Panc1 (cell line): ENCODE measurements at regions not wholly inside any gene's neighbourhood (a gene's known extent, or its start where the extent isn't known, plus 50 kb on each side); places are given as distances from the start of the nearest gene placed in this dataset.

Experiments used
- ATAC-seq: fragments of 200-7000 bp; cut with Tn5 transposase; 2 replicates; pipeline ENCODE4 v1.9.1; 2020; ENCODE audit warnings: mild to moderate bottlenecking, moderate library complexity
- BruUV-seq: library from RNA; stranded (reverse); fragments of 400-500 nt; replicated peaks from 2 replicates; lab custom pipeline; 2021; lab: Mats Ljungman, UMichigan
- CTCF ChIA-PET: fragments of 300-600 bp; sonication (Branson Sonifier 250); formaldehyde crosslinking; loops from one replicate; lab custom pipeline; 2022; ENCODE audit warnings: antibody characterized with exemption; lab: Charles Lee
- POLR2A ChIA-PET: fragments of 300-600 bp; sonication (Branson Sonifier 250); formaldehyde crosslinking; loops from one replicate; lab custom pipeline; 2022; ENCODE audit warnings: antibody characterized with exemption; lab: Charles Lee
- DNase-seq: peaks from one replicate; pipeline ENCODE4 v3.0.0-alpha.2; 2010; ENCODE audit warnings: low read depth, low spot score
- H3K27ac ChIP-seq: 2 replicates; pipeline ENCODE4 v1.5.1; 2011; ENCODE audit warnings: mild to moderate bottlenecking, low read length, inconsistent platforms
- H3K27me3 ChIP-seq: fragments of 200-500 bp; sonication (Bioruptor generic); 2 replicates; pipeline ENCODE4 v1.6.0; 2014; ENCODE audit warnings: low read length, inconsistent platforms; ENCODE audit not compliant: control insufficient read depth, insufficient read depth
- H3K36me3 ChIP-seq: fragments of 200-500 bp; sonication (Bioruptor generic); 2 replicates; pipeline ENCODE4 v1.5.1; 2014; ENCODE audit warnings: inconsistent platforms, mild to moderate bottlenecking, low read length, moderate library complexity; ENCODE audit not compliant: control insufficient read depth, insufficient read depth
- H3K4me1 ChIP-seq: 2 replicates; pipeline ENCODE4 v1.5.1; 2011; ENCODE audit warnings: inconsistent platforms, mild to moderate bottlenecking, low read length, moderate library complexity; ENCODE audit not compliant: control insufficient read depth, insufficient read depth
- H3K4me3 ChIP-seq, 2 experiments: 2 replicates each; pipeline ENCODE4 v1.5.1; 2011 to 2012; ENCODE audit warnings: low read depth in 2 of 2, low read length in 2 of 2, mild to moderate bottlenecking in 2 of 2, inconsistent platforms in 1 of 2, moderate library complexity in 1 of 2
- H3K9me3 ChIP-seq: fragments of 200-500 bp; sonication (Bioruptor generic); 2 replicates; pipeline ENCODE4 v1.5.1; 2014; ENCODE audit warnings: low read depth, mild to moderate bottlenecking, inconsistent platforms, low read length, moderate library complexity; ENCODE audit not compliant: control insufficient read depth, insufficient read depth
- POLR2AphosphoS5 ChIP-seq: IDR thresholded peaks from 2 replicates; pipeline ENCODE4 v1.6.1; 2012; ENCODE audit warnings: mild to moderate bottlenecking, low read depth, low read length, moderate library complexity
- SIN3A ChIP-seq: IDR thresholded peaks from 2 replicates; pipeline ENCODE4 v1.6.1; 2012; ENCODE audit warnings: low read depth, mild to moderate bottlenecking, low read length, moderate library complexity, borderline replicate concordance; ENCODE audit not compliant: insufficient read depth
- TCF7L2 ChIP-seq: IDR thresholded peaks from 2 replicates; pipeline ENCODE4 v1.6.1; 2011; ENCODE audit warnings: mild to moderate bottlenecking, low read depth, low read length, inconsistent platforms
- in situ Hi-C: cut with HindIII; loops from 2 replicates; pipeline ENCODE4 v1.10.0; 2016; ENCODE audit warnings: low sequenced_read_pairs, low pct_unique_long_range_greater_than_20kb
- intact Hi-C: fragments of 100-400 bp; cut with micrococcal nuclease; formaldehyde crosslinking; loops from one replicate; pipeline ENCODE4 v1.10.0; 2022; ENCODE audit not compliant: unreplicated experiment
- TF ChIP-seq, protein P1 (sequence below), 2 experiments: IDR thresholded peaks; 2 replicates each; pipeline ENCODE4 v1.6.1; 2011 to 2012; ENCODE audit warnings: low read depth in 2 of 2, control low read depth in 1 of 2, low read length in 1 of 2, mild to moderate bottlenecking in 1 of 2, moderate library complexity in 1 of 2; ENCODE audit not compliant: insufficient read depth in 1 of 2
- TF ChIP-seq, protein P2 (sequence below): fragments of 450-650 bp; IDR thresholded peaks from 2 replicates; pipeline ENCODE4 v1.5.1; 2017; ENCODE audit warnings: mild to moderate bottlenecking

DNA sequence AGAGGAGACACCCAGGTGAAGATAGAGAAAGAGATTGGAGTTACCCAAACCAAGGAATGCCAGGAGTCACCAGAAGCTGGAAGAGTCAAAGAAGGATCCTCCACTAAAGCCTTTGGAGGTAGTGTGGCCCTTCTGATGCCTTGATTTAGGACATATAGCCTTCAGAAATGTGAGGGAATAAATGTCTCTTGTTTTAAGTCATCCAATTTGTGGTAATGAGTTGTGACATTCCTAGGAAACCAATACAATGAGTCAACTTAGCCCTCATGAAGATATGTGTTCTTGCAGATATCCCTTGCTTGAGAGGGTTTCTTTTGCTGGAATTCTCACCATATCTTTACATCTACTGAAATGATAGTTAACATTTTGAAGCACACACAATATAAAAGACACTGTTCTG, 58.8 kb downstream of the CCER1 start:
- intact Hi-C loops = no loop called here
- CTCF ChIA-PET = no interaction called here
- DNase-seq (no peak), ATAC-seq (no peak)
- TF ChIP-seq, protein P1, sequence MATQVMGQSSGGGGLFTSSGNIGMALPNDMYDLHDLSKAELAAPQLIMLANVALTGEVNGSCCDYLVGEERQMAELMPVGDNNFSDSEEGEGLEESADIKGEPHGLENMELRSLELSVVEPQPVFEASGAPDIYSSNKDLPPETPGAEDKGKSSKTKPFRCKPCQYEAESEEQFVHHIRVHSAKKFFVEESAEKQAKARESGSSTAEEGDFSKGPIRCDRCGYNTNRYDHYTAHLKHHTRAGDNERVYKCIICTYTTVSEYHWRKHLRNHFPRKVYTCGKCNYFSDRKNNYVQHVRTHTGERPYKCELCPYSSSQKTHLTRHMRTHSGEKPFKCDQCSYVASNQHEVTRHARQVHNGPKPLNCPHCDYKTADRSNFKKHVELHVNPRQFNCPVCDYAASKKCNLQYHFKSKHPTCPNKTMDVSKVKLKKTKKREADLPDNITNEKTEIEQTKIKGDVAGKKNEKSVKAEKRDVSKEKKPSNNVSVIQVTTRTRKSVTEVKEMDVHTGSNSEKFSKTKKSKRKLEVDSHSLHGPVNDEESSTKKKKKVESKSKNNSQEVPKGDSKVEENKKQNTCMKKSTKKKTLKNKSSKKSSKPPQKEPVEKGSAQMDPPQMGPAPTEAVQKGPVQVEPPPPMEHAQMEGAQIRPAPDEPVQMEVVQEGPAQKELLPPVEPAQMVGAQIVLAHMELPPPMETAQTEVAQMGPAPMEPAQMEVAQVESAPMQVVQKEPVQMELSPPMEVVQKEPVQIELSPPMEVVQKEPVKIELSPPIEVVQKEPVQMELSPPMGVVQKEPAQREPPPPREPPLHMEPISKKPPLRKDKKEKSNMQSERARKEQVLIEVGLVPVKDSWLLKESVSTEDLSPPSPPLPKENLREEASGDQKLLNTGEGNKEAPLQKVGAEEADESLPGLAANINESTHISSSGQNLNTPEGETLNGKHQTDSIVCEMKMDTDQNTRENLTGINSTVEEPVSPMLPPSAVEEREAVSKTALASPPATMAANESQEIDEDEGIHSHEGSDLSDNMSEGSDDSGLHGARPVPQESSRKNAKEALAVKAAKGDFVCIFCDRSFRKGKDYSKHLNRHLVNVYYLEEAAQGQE (IDR thresholded peaks at IDR 0.05; ENCODE audit: insufficient read depth in 1 of 2, low read depth in 2 of 2, low read length in 1 of 2) = no peak
- TF ChIP-seq POLR2AphosphoS5 (no peak), SIN3A (no peak)
- Histone ChIP-seq H3K4me3 (no peak overlapping the region), H3K4me1 (no peaks in the 10 kb centered on the region), H3K9me3 (no peaks in the 10 kb centered on the region), H3K27me3 (no peaks in the 10 kb centered on the region), H3K36me3 (no peaks in the 10 kb centered on the region), H3K27ac (no peak overlapping the region)
- in situ Hi-C loops = no loop called here
- POLR2A ChIA-PET = no interaction called here
- no TSS peak for BruUV-seq

DNA sequence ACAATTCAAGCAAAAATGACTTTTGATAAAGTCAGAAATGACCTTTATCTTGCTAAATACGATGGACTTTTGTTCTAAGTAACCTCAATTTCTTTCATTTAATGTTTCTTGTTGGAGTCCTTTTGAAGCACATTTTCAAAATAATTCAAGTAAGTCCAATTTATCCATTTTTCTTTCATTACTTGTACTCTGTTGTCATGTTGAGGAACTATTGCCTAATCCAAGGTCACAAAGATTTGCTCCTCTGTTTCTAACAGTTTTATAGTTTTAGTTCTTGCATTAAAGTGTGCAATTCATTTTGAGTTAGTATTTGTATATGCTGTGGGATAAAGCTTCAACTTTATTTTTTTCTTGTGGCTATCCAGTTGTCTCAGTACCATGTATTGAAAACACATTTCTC, 66.7 kb downstream of the CCER1 start:
- Histone ChIP-seq H3K27me3 (no peaks in the 10 kb centered on the region), H3K4me1 (no peaks in the 10 kb centered on the region), H3K27ac (no peak overlapping the region), H3K9me3 (no peaks in the 10 kb centered on the region), H3K36me3 (no peaks in the 10 kb centered on the region), H3K4me3 (no peak overlapping the region)
- in situ Hi-C loops (no loop called here), intact Hi-C loops (no loop called here)
- ChIA-PET CTCF (no interaction called here), POLR2A (no interaction called here)
- DNase-seq (no peak), ATAC-seq (no peak)
- TF ChIP-seq, protein P2, sequence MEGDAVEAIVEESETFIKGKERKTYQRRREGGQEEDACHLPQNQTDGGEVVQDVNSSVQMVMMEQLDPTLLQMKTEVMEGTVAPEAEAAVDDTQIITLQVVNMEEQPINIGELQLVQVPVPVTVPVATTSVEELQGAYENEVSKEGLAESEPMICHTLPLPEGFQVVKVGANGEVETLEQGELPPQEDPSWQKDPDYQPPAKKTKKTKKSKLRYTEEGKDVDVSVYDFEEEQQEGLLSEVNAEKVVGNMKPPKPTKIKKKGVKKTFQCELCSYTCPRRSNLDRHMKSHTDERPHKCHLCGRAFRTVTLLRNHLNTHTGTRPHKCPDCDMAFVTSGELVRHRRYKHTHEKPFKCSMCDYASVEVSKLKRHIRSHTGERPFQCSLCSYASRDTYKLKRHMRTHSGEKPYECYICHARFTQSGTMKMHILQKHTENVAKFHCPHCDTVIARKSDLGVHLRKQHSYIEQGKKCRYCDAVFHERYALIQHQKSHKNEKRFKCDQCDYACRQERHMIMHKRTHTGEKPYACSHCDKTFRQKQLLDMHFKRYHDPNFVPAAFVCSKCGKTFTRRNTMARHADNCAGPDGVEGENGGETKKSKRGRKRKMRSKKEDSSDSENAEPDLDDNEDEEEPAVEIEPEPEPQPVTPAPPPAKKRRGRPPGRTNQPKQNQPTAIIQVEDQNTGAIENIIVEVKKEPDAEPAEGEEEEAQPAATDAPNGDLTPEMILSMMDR = no peak
- TF ChIP-seq POLR2AphosphoS5 (no peak), SIN3A (no peak)
- no TSS peak for BruUV-seq

DNA sequence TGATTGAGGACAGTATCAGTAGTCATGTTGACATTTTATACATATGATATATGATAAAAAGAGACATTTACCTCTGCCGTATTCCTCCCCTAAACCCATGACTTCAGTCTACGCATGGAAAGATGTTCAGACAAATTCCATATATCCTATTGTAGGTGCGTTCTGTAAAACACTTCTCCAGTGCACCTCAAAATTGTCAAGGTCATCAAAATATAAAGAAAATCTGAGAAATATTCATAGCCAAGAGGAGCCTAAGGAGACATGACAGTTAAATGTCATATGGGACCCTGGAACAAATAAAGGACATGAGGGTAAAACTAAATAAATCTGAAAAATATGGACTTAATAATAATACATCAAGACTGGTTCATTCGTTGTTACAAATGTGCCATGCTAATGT, 71.5 kb downstream of the CCER1 start:
- no TSS peak for BruUV-seq
- Histone ChIP-seq H3K9me3 (no peaks in the 10 kb centered on the region), H3K4me3 (no peak overlapping the region), H3K27ac (no peak overlapping the region), H3K36me3 (no peaks in the 10 kb centered on the region), H3K4me1 (no peaks in the 10 kb centered on the region), H3K27me3 (no peaks in the 10 kb centered on the region)
- intact Hi-C loops (no loop called here), in situ Hi-C loops (no loop called here)
- no peak for DNase-seq
- ChIA-PET POLR2A (no interaction called here), CTCF (no interaction called here)
- no peak for TF ChIP-seq POLR2AphosphoS5
- TF ChIP-seq, protein P2 = no peak
- no peak for TF ChIP-seq TCF7L2
- TF ChIP-seq, protein P1 (IDR thresholded peaks at IDR 0.05; ENCODE audit: insufficient read depth in 1 of 2, low read depth in 2 of 2, low read length in 1 of 2) = no peak
- TF ChIP-seq SIN3A = no peak
- ATAC-seq = no peak
